DOHH2 (cell line): ENCODE measurements at regions not wholly inside any gene's neighbourhood (a gene's known extent, or its start where the extent isn't known, plus 50 kb on each side); places are given as distances from the start of the nearest gene placed in this dataset.

Experiments
- EZH2phosphoT487 ChIP-seq: fragments of 200-600 bp; sonication (generic); IDR thresholded peaks from 2 replicates; pipeline ENCODE4 v1.6.1; 2017; ENCODE audit warnings: borderline replicate concordance, mild to moderate bottlenecking, antibody characterized with exemption, low read length, moderate library complexity, mixed read lengths
- TF ChIP-seq, protein P1 (sequence below): fragments of 200-600 bp; sonication (generic); IDR thresholded peaks from one replicate; pipeline ENCODE4 v1.5.1; 2014; ENCODE audit warnings: antibody characterized with exemption, mild to moderate bottlenecking, low read depth, low read length; ENCODE audit not compliant: poor library complexity, severe bottlenecking

DNA sequence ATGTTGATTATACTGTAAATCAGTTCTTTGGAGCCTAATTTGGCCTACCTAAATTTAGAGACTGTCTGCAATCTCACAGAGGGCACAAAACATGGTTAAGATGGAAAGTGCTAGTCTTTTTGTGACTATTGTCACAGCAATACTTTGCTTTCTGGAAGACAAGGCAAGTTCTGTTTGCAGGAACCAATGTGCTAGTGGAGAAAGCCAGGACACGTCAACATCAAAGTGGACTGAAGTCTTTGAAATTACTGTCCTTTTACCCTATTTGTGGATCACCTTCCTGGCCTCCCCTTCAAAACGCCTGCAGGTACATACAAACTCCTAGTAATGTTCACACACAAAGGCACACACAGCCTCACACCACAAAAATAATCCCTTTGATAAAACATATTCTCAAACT is 248.7 kb downstream of the MAN2A1 start:
- TF ChIP-seq EZH2phosphoT487, result no peak
- TF ChIP-seq, protein P1, sequence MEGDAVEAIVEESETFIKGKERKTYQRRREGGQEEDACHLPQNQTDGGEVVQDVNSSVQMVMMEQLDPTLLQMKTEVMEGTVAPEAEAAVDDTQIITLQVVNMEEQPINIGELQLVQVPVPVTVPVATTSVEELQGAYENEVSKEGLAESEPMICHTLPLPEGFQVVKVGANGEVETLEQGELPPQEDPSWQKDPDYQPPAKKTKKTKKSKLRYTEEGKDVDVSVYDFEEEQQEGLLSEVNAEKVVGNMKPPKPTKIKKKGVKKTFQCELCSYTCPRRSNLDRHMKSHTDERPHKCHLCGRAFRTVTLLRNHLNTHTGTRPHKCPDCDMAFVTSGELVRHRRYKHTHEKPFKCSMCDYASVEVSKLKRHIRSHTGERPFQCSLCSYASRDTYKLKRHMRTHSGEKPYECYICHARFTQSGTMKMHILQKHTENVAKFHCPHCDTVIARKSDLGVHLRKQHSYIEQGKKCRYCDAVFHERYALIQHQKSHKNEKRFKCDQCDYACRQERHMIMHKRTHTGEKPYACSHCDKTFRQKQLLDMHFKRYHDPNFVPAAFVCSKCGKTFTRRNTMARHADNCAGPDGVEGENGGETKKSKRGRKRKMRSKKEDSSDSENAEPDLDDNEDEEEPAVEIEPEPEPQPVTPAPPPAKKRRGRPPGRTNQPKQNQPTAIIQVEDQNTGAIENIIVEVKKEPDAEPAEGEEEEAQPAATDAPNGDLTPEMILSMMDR, result no peak
